HG03039 (cell line): ENCODE measurements at regions not wholly inside any gene's neighbourhood (a gene's known extent, or its start where the extent isn't known, plus 50 kb on each side); places are given as distances from the start of the nearest gene placed in this dataset.
"Not testable (repeated sequence)": the region's sequence is repeated elsewhere in the genome, so short reads cannot be mapped to it uniquely, and the experiment has no call there.

Source experiments
- ATAC-seq: cut with Tn5 transposase; IDR thresholded peaks from one replicate; pipeline ENCODE4 v1.9.1; 2021; ENCODE audit warnings: mild to moderate bottlenecking, moderate library complexity; ENCODE audit not compliant: unreplicated experiment

DNA sequence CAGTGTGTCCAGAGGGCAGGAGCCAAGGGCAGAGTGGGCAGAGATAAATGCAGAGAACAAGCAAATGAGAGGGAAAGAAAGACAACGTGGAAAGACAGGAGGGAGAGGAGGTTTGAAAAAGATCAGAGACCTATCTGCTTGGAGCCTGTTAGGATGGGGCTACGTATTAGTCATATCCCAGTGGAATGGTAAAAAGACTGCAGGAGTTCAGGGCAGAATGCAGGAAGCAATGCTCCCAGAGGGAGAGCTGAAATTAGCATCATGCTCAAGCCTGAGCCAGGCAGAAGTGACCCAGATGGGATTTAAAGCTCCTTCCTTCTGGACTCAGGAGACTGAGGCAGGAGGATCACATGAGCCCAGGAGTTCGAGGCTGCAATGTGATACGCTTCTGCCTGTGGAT, 261.3 kb upstream of the CHRM3 start:
- no peak for ATAC-seq

DNA sequence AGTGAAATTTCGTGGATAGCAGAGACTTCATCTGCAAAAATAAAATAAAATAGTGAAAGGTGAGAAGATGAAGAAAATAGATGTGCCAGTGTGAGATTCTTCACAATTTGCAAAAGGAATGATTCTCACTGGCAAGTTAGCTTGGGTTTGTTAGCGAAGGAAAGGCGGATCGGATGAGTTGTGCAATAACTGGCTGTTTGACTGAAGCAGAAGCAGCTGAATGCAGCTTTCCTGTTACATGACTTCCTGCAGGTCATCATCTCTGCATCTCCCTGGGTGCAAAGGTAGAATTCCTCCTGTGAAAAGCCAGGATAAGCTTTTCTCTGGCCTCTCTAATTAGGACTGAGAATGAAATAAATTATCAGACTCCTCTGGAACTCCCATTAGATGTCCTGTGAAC, 263.1 kb upstream of the CHRM3 start:
- no peak for ATAC-seq

DNA sequence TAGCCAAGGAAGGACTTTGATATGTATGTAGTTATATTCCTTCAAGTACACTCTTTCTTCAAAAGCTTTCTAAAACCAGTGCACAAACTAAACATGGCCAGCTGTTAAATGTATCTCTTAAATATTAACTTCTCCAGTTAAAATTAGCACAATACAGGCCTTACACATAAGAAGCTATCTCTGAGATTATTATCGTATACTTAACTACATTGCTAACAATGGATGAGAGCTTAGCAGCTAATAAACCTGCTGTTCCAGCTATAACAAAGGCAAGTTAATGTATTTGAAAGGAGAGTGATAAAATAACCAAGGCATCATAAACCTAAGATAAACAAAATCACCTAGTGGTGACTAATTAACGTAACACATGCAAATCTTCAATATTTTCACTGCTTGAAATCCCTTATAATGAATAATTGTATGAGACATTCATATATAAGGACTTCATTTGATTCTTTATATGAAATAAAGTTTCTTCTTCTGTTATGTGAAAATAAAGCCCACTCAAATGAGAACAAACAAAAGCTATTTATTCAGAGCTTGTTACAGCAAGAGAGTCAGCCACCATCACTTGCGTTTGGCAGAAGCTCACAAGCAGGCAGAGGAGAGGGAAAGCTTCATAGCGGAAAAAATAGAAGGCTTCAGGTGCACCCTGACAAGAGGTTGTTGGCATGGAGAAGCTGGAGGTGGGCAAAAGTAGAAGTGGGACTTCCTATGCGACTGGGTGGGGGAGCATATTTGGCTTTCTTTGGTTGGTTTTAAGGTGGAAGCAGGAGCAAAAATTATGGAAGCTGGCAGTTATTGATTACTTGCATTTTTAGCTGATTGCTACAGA, 274.1 kb upstream of the CHRM3 start:
- no peak for ATAC-seq

DNA sequence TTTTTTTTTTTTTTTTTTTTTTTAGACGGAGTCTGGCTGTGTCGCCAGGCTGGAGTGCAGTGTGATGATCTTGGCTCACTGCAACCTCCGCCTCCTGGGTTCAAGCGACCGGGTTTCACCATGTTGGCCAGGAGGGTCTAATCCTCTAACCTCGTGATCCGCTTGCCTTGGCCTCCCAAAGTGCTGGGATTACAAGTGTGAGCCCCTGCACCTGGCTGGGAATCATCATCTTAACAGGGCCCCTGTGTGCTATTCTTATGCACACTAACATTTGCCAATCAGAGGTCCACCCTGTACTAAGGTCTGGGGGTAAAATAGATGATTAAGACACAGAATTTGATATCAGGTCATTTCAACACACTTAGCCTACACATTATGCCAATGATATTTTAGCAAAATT, 278.7 kb upstream of the CHRM3 start:
- no peak for ATAC-seq

DNA sequence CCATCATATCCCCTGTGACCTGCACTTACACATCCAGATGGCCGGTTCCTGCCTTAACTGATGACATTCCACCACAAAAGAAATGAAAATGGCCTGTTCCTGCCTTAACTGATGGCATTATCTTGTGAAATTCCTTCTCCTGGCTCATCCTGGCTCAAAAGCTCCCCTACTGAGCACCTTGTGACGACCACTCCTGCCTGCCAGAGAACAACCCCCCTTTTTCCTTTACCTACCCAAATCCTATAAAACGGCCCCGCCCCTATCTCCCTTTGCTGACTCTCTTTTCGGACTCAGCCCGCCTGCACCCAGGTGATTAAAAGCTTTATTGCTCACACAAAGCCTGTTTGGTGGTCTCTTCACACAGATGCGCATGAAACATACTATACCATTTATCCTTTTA, 279.7 kb upstream of the CHRM3 start:
- ATAC-seq = not testable (repeated sequence)

DNA sequence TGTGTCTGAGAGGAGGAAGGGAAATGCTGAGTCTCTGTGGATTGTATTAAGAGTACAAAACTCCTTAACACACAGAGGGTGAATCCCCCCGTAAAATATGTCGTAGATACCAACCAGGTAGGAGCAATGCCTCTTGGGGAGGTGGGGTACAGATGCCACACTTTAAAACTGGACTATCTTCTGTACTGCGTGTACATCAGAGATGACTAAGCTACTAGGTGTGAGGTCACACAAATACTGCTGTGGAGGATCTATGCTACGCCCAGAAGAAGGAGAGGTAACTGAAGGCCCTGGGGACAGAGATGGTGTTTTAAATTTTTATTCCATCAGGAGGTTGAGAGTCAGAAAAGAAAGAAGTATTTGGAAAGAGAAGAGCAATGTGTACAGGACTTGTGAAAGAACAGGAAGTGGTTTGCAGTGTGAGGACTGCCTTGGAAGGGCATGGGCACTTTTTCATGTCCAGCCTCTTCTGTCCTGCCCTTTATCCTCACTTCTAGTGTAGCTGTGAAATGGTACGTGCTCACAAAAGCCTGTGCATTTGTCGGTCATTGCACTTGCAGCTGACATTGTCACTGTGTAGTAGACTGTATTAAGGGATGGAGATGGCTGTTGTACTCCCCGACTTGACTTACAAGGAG, 287.8 kb upstream of the CHRM3 start:
- no peak for ATAC-seq

DNA sequence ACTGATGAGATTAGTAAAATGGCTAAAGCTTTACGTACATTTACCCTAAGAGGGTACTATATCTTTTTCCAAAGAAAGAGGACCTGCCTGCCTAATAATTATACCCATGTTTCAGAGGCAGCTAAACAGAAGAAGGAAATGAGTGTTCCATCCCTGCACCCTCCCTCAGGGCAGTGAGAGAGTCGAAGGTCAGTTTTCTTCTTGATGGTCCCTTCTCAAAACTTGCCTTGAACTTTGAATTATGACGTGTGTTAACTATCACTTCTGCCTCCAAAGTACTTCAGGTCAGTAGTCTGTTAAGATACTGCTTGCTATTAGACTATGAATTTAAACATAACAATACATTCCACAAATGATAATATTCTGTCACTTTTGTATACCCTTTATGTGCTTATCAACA, 294.8 kb upstream of the CHRM3 start:
- ATAC-seq = no peak

DNA sequence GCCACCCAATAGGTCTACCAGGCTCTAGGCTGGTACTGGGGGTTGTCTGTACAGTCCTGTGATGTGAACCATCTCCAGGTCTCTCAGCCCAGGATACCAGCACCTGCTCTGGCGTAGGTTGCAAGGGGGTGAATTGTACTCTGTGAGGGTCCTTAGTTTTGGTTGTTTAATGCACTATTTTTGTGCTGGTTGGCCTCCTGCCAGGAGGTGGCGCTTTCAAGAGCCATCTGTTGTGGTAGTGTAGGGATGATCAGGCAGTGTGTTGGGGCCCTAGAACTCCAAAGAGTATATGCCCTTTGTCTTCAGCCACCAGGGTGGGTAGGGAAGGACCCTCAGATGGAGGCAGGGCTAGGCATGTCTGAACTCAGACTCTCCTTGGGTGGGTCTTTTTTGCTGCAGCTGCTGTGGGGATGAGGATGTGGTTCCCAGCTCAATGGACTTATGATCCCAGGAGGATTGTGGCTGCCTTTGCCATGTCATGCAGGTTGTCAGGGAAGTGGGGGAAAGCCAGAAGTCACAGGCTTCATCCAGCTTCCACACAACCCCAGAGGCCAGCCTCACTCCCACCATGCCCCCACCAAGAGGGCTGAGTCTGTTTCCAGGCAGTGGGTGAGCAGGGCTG, 301.8 kb upstream of the CHRM3 start:
- ATAC-seq = no peak

DNA sequence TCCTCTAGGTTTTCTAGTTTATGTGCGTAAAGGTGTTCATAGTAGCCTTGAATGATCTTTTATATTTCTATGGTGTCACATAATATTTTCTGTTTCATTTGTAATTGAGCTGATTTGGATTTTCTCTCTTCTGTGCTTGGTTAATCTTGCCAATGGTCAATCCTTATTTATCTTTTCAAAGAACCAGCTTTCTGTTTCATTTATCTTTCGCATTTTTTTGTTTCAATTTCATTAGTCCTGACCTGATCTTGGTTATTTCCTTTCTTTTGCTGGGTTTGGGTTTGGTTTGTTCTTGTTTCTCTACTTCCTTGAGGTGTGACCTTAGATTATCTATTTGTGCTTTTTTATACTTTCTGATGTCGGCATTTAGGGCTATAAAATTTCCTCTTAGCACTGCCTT, 304.4 kb upstream of the CHRM3 start:
- not testable (repeated sequence) for ATAC-seq

DNA sequence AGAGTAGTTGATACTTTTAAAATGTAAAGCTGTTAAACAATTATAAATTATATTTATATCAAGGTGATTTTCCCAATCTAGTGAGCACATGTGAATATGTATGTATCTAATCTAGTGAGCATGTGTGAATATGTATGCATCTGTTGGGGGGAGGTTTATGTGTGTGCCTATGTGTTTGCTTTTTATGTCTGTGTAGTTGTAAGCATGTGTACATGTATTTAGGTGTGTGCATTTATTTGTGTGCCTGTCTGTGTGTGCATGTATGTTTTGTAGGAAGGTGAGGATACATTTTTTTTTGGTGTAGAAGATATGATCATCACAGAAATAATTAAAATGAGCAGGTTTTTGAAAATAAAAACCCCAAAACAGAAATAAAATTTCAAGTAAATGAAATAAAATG, 318.9 kb upstream of the CHRM3 start:
- ATAC-seq = no peak

DNA sequence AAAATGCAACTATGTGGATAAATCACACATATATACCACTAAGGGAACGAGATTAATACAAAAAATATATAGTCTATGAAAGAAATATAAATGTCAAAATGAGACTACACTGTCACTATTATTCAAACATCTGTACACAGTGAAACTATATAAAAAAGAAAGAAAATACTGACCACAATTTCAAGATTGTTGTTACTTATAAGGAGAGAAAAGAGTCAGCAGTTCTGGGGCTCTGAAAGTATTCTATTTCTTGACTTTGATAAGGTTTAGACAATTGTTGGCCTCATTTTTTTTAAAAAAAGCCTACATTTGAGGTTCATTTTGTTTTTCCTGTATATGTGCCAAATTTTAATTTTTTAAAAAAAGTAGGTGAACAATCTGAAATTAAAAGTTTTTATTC, 319.3 kb upstream of the CHRM3 start:
- no peak for ATAC-seq

DNA sequence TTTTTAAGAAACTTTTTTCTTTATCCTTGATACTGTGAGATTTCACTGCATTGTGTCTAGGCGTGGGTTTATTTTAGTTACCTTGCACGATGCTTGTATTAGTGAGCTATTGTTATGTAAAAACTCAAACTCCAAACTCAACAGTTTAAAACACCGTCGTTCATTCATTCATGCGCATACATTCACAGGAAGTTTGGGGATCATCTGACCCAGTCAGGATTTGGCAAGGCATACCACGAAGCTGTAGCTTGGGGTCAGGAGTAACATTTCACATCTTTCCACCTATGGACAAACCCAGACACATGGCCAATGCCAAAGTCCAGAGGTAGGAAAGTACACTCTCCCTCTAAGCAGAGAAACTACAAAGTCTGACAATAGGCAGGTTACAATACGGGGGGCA, 324.6 kb upstream of the CHRM3 start:
- no peak for ATAC-seq

DNA sequence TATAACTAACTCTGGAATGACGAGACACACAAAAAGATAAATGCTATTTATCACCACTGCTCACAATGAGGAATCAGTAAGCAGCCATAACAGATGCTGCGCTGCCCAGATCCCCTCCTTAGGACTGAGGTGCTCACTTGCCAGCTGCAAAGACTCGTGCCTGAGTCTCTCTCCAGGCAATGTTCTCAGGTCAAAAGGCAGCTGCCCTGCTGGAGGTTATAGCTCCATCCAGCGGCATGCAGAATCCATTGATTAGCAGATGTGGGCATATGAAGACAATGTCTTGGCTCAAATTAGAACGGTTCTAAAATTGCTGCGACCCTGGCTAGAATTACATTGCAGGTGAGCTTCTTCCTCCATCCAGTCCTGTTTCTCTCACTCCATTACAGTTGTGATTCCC, 328.2 kb upstream of the CHRM3 start:
- ATAC-seq = no peak

DNA sequence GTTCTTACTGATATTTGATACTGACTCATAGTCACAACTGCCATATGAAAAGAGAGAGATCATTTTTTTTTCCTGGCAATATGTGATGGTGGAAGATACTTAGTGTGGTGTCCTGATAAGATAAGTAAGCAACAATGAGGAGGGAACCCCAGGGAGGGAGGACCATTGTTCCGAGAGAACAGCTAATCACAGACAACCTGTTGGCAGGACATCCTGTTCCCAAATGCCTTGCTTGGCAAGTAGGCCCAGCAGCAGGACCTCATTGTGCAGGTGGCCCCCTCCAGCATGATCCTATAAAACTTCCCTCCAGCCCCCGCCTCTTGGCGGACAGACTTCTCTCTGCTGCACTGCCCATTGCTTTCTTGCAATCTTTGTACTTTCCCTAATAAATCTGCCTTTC, 329.4 kb upstream of the CHRM3 start:
- ATAC-seq = no peak

DNA sequence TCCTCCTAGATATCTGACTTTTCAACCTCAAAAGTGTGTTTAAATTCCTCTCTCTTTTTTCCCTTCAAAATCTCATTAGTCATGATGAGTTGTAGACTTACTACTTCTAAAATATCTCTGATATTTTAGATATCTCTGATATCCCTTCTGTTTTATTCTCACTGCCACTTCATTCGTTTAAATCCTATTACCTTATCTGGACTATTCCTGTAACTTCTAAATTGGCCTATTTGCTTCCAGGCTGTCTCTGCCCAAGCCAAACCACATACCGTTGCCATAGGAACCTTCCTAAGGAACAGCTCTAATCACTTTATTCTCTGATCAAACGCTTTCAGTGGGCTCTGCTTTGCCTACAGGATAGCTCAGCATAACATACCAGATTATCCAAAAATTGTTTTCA, 333.1 kb upstream of the CHRM3 start:
- ATAC-seq = no peak

DNA sequence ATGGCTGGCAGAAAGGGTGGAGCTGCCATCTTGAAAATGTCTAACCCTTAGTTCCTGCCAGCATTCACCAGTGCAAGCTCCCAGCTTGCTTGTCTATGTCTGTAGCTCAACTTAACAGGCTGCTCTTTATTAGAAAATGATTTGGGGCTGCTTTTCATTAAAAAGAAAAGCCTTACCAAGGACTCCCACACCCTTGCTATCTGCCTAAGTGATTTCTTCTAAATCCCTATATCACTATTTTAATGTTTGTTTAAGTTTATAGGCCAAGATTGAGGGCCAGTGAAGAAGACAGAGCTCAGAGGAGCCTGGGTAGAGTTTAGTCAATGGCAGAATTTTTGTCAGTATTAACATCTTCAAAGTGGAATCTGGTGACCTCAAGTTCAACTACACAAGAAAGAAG, 336.8 kb upstream of the CHRM3 start:
- no peak for ATAC-seq

DNA sequence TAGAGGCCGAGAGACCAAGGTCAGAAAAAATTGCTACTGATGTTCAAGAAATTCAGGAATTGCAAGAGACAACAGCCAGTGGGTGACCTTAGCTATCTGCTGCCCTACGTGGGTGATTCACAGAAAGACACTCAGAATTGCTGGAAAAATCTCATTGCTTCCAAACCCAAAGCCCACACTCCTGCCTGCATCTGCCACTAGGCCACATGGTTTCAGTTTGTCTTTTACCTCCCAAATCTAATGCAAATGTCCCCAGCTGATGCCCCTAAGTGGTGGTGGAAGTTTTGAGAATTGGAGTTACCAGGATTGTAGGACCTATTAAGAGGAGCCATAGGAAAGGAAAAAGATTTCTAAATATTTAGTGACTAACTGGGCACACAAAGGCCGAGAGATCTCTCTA, 341.5 kb upstream of the CHRM3 start:
- no peak for ATAC-seq

DNA sequence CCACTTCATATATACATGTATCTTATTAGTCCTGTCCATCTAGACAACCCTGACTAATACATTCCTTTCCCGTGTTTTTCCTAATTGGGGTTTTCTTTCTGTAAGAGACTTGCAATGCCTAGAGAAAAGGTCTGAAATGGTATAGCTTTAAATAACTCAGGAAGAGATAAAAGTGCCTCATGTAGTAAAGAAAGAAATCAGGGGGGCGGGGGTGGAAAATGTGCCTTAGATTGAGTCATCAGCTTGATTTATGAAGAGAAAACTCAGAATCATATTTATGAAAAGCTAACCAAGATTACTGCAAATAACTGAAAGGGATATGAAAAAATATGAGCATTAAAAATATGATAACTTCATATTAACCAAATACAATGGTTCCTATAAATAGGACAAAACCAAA, 345.8 kb upstream of the CHRM3 start:
- ATAC-seq = no peak

DNA sequence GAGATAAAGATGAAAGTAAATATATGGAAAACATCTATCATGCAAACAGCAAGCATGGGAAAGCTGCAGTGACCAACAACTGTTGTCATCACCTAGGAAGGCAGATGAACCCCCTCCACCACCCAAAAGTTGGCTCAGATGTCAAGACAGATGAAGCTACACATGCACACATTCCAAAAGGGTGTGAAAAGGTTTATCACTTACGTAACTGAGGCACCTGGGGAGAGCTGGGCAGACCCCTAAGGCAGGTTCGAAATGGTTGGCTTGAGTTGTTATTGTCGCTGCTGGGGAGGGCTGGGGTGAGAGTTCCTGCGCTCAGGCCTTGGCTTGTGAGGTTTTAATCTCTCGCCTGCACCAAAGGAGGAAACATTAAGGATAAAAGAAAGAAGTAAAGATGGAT, 355.1 kb upstream of the CHRM3 start:
- no peak for ATAC-seq

DNA sequence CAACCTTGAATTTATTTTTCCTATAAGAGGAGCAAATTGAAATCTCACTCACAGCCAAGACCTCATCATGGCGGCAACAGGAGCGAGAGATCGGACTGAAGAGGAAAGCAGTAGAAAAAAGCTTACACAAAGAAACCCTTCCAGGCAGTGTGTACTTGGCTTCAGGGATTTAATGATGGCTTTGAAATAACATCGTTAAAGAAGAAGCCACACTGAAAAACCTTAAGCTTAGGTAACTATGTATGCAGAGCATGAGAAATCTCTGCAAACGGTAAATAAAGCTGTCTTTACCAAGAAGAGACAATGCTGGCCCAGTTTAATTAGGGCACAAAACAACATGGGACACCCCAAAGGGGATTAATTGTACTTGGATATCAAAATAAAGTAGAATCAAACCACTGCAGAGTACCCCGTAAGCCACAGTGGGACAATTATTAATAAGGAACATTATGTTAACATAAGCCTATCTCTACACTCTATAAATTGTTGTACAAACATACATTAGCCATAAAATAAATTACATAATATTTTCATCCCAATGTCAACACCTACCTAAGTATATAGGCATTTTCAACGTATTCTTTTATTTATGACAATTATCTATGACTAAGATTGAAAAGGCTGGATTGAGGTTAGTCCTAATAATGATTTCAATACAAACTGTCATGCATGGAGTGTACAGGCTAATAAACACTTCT, 360.2 kb upstream of the CHRM3 start:
- ATAC-seq = no peak

DNA sequence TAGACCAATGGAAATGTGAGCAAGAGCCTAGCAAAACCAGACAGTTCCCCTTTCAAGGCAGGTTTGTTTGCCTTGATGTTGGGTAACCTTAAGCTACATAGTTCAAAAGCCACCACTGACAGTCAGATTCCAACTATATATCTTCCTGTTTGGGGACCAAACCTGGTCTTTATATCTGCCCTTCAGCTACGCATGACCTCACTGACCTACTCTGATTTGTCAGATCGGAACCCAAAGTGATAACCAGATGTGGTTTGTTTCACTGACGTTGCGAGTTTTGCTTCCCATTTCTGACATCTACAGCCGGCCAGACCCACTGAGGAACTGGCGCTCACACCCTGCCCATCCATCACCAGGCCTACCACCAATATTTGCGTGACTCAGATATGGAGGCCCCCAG, 361.1 kb upstream of the CHRM3 start:
- ATAC-seq = no peak
